HepG2 (cell line): ENCODE measurements at regions not wholly inside any gene's neighbourhood (a gene's known extent, or its start where the extent isn't known, plus 50 kb on each side); places are given as distances from the start of the nearest gene placed in this dataset.

Experiments
- BHLHE40 ChIP-seq: IDR thresholded peaks from 2 replicates; pipeline ENCODE4 v1.6.1; 2011; ENCODE audit warnings: low read length, improper control_type of control experiment
- POLR2AphosphoS5 ChIP-seq: IDR thresholded peaks from 2 replicates; pipeline ENCODE4 v1.6.1; 2012; ENCODE audit warnings: low read depth, low read length
- RBM39 ChIP-seq: fragments of 200-400 bp; formaldehyde crosslinking; IDR thresholded peaks from one replicate; pipeline ENCODE4 v1.6.1; 2018; ENCODE audit warnings: antibody characterized with exemption, mild to moderate bottlenecking, low read depth, low read length; ENCODE audit not compliant: poor library complexity, severe bottlenecking
- SALL2 ChIP-seq: sonication (generic); formaldehyde crosslinking; IDR thresholded peaks from 2 replicates; pipeline ENCODE4 v1.8.1; 2023; ENCODE audit warnings: mild to moderate bottlenecking, missing genetic modification reagents, inconsistent platforms
- SMC3 ChIP-seq: IDR thresholded peaks from 2 replicates; pipeline ENCODE4 v1.6.1; 2011; ENCODE audit warnings: low read length, improper control_type of control experiment
- ZBTB1 ChIP-seq: sonication (generic); formaldehyde crosslinking; IDR thresholded peaks from 2 replicates; pipeline ENCODE4 v1.4.0; 2020; ENCODE audit warnings: missing genetic modification reagents, borderline replicate concordance
- ZBTB7A ChIP-seq: sonication (generic); formaldehyde crosslinking; IDR thresholded peaks from 2 replicates; pipeline ENCODE4 v1.8.0; 2022; ENCODE audit warnings: mild to moderate bottlenecking, missing genetic modification reagents
- TF ChIP-seq, protein P1 (sequence below): sonication (generic); formaldehyde crosslinking; IDR thresholded peaks from 2 replicates; pipeline ENCODE4 v1.4.0; 2020; ENCODE audit warnings: missing genetic modification reagents, mild to moderate bottlenecking, borderline replicate concordance

DNA sequence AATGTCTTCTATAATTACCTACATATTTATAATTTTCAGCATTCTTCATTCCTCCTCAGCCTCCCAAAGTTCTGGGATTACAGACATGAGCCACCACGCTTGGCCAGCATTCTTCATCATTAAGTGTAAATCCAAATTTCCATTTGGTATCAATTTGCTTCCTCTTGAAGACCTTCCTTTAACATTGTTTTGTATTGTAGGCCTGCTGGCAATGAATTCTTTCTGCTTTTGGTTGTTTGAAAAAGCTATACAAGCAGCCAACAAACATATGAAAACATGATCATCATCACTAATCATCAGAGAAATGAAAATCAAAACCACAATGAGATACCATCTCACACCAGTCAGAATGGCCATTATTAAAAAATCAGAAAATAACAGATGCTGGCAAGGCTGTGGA, 56.4 kb downstream of the GCNT4 start:
- TF ChIP-seq RBM39 (no peak), ZBTB1 (CRISPR knock-in tag) (no peak), SALL2 (no peak), SMC3 (no peak), ZBTB7A (CRISPR knock-in tag) (no peak), POLR2AphosphoS5 (no peak), BHLHE40 (no peak)
- TF ChIP-seq, protein P1, sequence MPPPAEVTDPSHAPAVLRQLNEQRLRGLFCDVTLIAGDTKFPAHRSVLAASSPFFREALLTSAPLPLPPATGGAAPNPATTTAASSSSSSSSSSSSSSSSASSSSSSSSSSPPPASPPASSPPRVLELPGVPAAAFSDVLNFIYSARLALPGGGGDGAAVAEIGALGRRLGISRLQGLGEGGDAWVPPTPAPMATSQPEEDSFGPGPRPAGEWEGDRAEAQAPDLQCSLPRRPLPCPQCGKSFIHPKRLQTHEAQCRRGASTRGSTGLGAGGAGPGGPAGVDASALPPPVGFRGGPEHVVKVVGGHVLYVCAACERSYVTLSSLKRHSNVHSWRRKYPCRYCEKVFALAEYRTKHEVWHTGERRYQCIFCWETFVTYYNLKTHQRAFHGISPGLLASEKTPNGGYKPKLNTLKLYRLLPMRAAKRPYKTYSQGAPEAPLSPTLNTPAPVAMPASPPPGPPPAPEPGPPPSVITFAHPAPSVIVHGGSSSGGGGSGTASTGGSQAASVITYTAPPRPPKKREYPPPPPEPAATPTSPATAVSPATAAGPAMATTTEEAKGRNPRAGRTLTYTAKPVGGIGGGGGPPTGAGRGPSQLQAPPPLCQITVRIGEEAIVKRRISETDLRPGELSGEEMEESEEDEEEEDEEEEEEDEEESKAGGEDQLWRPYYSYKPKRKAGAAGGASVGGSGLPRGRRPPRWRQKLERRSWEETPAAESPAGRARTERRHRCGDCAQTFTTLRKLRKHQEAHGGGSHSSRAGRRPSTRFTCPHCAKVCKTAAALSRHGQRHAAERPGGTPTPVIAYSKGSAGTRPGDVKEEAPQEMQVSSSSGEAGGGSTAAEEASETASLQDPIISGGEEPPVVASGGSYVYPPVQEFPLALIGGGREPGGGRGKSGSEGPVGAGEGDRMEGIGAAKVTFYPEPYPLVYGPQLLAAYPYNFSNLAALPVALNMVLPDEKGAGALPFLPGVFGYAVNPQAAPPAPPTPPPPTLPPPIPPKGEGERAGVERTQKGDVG (CRISPR knock-in tag), result no peak
